HEK293 (cell line): ENCODE measurements at regions not wholly inside any gene's neighbourhood (a gene's known extent, or its start where the extent isn't known, plus 50 kb on each side); places are given as distances from the start of the nearest gene placed in this dataset.

ENCODE experiments used
- CTCF ChIA-PET: fragments of 350-600 bp; formaldehyde crosslinking; extraction: SDS; loops from one replicate; lab custom pipeline; 2021; ENCODE audit warnings: antibody characterized with exemption; lab: Yijun Ruan, JAX
- POLR2A ChIA-PET: fragments of 300-600 bp; formaldehyde crosslinking; extraction: SDS; loops from one replicate; lab custom pipeline; 2020; ENCODE audit warnings: antibody characterized with exemption, inconsistent platforms; lab: Yijun Ruan, JAX
- H3K27ac ChIP-seq: fragments of 200-500 bp; sonication (Bioruptor generic); 2 replicates; pipeline ENCODE4 v1.5.1; 2014; ENCODE audit warnings: low read depth, low read length, control low read depth, inconsistent platforms; ENCODE audit errors: extremely low read depth
- H3K36me3 ChIP-seq, 2 experiments: fragments of 200-500 bp in 1 of 2; sonication (Bioruptor generic) in 1 of 2; 1 replicate in 1 of 2; 2 replicates in 1 of 2; pipeline ENCODE4 v1.5.1; 2014 to 2017; ENCODE audit warnings: inconsistent platforms in 2 of 2, low read length in 2 of 2; ENCODE audit not compliant: control insufficient read depth in 2 of 2, insufficient read depth in 1 of 2
- H3K4me1 ChIP-seq: fragments of 200-500 bp; sonication (Bioruptor generic); 2 replicates; pipeline ENCODE4 v1.5.1; 2014; ENCODE audit warnings: mild to moderate bottlenecking, low read length, inconsistent platforms; ENCODE audit not compliant: control insufficient read depth, insufficient read depth
- H3K4me3 ChIP-seq: 2 replicates; pipeline ENCODE4 v1.5.1; 2011; ENCODE audit warnings: low read depth, mild to moderate bottlenecking, control low read depth, low read length, moderate library complexity
- H3K9me3 ChIP-seq: fragments of 200-500 bp; sonication (Bioruptor generic); 2 replicates; pipeline ENCODE4 v1.5.1; 2014; ENCODE audit warnings: low read depth, low read length, inconsistent platforms; ENCODE audit not compliant: control insufficient read depth, insufficient read depth
- ATF2 ChIP-seq: fragments of 450-650 bp; formaldehyde crosslinking; IDR thresholded peaks from 2 replicates; pipeline ENCODE4 v1.5.1; 2016; ENCODE audit warnings: missing biosample characterization, missing genetic modification characterization, low read depth
- PRDM10 ChIP-seq: fragments of 450-650 bp; formaldehyde crosslinking; IDR thresholded peaks from 2 replicates; pipeline ENCODE4 v1.5.1; 2016; ENCODE audit warnings: missing biosample characterization, missing genetic modification characterization
- WT1 ChIP-seq: fragments of 450-650 bp; formaldehyde crosslinking; IDR thresholded peaks from 2 replicates; pipeline ENCODE4 v1.5.1; 2016; ENCODE audit warnings: missing biosample characterization, missing genetic modification characterization
- ZBTB17 ChIP-seq: fragments of 450-650 bp; formaldehyde crosslinking; IDR thresholded peaks from 2 replicates; pipeline ENCODE4 v1.5.1; 2016; ENCODE audit warnings: missing biosample characterization, missing genetic modification characterization
- ZFHX2 ChIP-seq: fragments of 450-650 bp; formaldehyde crosslinking; conservative IDR thresholded peaks from 2 replicates; pipeline ENCODE4 v1.5.1; 2016; ENCODE audit warnings: missing biosample characterization, missing genetic modification characterization
- ZNF169 ChIP-seq: fragments of 450-650 bp; formaldehyde crosslinking; IDR thresholded peaks from 2 replicates; pipeline ENCODE4 v1.5.1; 2016; ENCODE audit warnings: missing biosample characterization, missing genetic modification characterization
- ZNF23 ChIP-seq: fragments of 450-650 bp; formaldehyde crosslinking; IDR thresholded peaks from 2 replicates; pipeline ENCODE4 v1.5.1; 2016; ENCODE audit warnings: missing biosample characterization, missing genetic modification characterization, borderline replicate concordance
- ZNF514 ChIP-seq: fragments of 450-650 bp; formaldehyde crosslinking; IDR thresholded peaks from 2 replicates; pipeline ENCODE4 v1.5.1; 2016; ENCODE audit warnings: missing biosample characterization, missing genetic modification characterization
- ZNF518A ChIP-seq: fragments of 450-650 bp; formaldehyde crosslinking; conservative IDR thresholded peaks from 2 replicates; pipeline ENCODE4 v1.5.1; 2016; ENCODE audit warnings: low read depth, missing biosample characterization, missing genetic modification characterization
- ZNF658 ChIP-seq: fragments of 450-650 bp; formaldehyde crosslinking; IDR thresholded peaks from 2 replicates; pipeline ENCODE4; 2016; ENCODE audit warnings: missing biosample characterization, missing genetic modification characterization
- ZNF660 ChIP-seq: fragments of 450-650 bp; IDR thresholded peaks from 2 replicates; pipeline ENCODE4 v1.5.1; 2018; ENCODE audit warnings: missing biosample characterization, mild to moderate bottlenecking, missing genetic modification characterization
- ZNF707 ChIP-seq: fragments of 450-650 bp; formaldehyde crosslinking; IDR thresholded peaks from 2 replicates; pipeline ENCODE4 v1.5.1; 2016; ENCODE audit warnings: missing biosample characterization, missing genetic modification characterization
- TF ChIP-seq, protein P1 (sequence below): fragments of 450-650 bp; formaldehyde crosslinking; IDR thresholded peaks from 2 replicates; pipeline ENCODE4 v1.5.1; 2017; ENCODE audit warnings: missing biosample characterization, missing genetic modification characterization
- TF ChIP-seq, protein P2 (sequence below): fragments of 450-650 bp; IDR thresholded peaks from 2 replicates; pipeline ENCODE4 v1.5.1; 2018; ENCODE audit warnings: missing biosample characterization, mild to moderate bottlenecking, missing genetic modification characterization

- TF ChIP-seq, protein P1, sequence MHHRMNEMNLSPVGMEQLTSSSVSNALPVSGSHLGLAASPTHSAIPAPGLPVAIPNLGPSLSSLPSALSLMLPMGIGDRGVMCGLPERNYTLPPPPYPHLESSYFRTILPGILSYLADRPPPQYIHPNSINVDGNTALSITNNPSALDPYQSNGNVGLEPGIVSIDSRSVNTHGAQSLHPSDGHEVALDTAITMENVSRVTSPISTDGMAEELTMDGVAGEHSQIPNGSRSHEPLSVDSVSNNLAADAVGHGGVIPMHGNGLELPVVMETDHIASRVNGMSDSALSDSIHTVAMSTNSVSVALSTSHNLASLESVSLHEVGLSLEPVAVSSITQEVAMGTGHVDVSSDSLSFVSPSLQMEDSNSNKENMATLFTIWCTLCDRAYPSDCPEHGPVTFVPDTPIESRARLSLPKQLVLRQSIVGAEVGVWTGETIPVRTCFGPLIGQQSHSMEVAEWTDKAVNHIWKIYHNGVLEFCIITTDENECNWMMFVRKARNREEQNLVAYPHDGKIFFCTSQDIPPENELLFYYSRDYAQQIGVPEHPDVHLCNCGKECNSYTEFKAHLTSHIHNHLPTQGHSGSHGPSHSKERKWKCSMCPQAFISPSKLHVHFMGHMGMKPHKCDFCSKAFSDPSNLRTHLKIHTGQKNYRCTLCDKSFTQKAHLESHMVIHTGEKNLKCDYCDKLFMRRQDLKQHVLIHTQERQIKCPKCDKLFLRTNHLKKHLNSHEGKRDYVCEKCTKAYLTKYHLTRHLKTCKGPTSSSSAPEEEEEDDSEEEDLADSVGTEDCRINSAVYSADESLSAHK (tag by site-specific recombination): no peak
- TF ChIP-seq, all 188 proteins: peak for 0
These were observed 53.5 kb upstream of the PTPN3 start (continued) for GRCh38 chr9:109551651-109552050.

DNA sequence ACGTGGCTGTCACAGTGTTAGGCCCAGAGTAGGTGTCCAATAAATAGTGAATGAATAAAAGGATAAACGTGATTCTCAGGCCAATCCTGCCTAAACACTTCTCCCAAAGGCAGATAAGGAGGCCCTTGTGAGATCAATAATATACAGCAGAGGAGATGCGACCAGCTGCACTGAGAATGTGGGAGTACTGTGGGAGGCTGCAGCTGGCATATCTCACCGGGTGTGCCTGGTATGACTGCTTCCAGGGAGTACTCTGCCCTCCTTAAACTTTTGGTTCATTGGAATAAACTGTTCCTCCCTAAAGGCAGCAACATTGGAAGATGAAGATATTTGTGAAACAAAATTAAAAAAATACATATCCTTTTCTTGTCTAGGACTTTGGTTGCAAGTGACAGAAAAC is 57.1 kb upstream of the PTPN3 start:
- POLR2A ChIA-PET: no interaction called here
- Histone ChIP-seq H3K4me1 (no peaks in the 10 kb centered on the region), H3K4me3 (no peak overlapping the region), H3K36me3 (no peaks in the 10 kb centered on the region), H3K27ac (no peak overlapping the region), H3K9me3 (no peaks in the 10 kb centered on the region)
- CTCF ChIA-PET: interaction anchor here (0.6 kb wide), 1 partner anchor 348 kb away, joined by 6 read pairs; no protein-coding TSS in a partner anchor
- TF ChIP-seq ZNF514 (no peak), ZFHX2 (tag by site-specific recombination) (0 out of 2 replicates have a peak, but pooled peaks have one; percentile 17)

DNA sequence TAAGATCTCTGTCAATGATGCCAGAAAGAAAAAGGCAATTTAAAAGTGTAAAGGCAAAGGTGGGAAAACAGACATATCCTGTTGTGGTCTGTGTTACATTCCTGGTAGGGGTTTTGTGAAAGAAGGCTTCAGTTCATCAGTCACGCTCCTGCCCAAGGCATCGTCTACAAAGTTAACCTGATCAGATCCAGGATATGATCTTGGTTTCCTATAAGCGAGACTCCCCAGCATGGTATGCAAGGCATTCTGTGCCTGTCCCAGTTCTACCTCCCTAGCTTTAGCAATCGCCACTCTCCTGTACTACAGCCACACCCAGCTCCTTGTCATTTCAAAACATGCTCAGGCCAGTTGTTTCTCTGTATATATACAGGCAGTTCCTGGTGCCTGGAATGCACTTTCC is 58.0 kb upstream of the PTPN3 start:
- Histone ChIP-seq H3K36me3 (no peaks in the 10 kb centered on the region), H3K4me3 (no peak overlapping the region), H3K4me1 (no peaks in the 10 kb centered on the region), H3K9me3 (no peaks in the 10 kb centered on the region), H3K27ac (no peak overlapping the region)
- ChIA-PET POLR2A (no interaction called here), CTCF (interaction anchor here (0.5 kb wide), 1 partner anchor 194 kb away, joined by 7 read pairs; no protein-coding TSS in a partner anchor)
- TF ChIP-seq ZNF169 (no peak), PRDM10 (tag by site-specific recombination) (no peak), WT1 (tag by site-specific recombination) (no peak), ZNF660 (tag by site-specific recombination) (no peak), ATF2 (tag by site-specific recombination) (no peak), ZNF707 (no peak), ZNF658 (tag by site-specific recombination) (no peak), ZNF23 (tag by site-specific recombination) (no peak), ZNF518A (tag by site-specific recombination) (no peak), ZBTB17 (tag by site-specific recombination) (no peak)
- TF ChIP-seq, protein P2, sequence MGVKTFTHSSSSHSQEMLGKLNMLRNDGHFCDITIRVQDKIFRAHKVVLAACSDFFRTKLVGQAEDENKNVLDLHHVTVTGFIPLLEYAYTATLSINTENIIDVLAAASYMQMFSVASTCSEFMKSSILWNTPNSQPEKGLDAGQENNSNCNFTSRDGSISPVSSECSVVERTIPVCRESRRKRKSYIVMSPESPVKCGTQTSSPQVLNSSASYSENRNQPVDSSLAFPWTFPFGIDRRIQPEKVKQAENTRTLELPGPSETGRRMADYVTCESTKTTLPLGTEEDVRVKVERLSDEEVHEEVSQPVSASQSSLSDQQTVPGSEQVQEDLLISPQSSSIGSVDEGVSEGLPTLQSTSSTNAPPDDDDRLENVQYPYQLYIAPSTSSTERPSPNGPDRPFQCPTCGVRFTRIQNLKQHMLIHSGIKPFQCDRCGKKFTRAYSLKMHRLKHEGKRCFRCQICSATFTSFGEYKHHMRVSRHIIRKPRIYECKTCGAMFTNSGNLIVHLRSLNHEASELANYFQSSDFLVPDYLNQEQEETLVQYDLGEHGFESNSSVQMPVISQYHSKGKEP (tag by site-specific recombination): no peak
